ENCODE measurements at regions not wholly inside any gene's neighbourhood (a gene's known extent, or its start where the extent isn't known, plus 50 kb on each side); places are given as distances from the start of the nearest gene placed in this dataset.

GRCh38 chr2:23073671-23074070 is 311.3 kb upstream of the KLHL29 start:
- TF ChIP-seq CTCF (IDR thresholded peaks at IDR 0.05; ENCODE audit: insufficient read depth, low read length, poor library complexity, severe bottlenecking) (no peak), EZH2phosphoT487 (conservative IDR thresholded peaks at IDR 0.05; ENCODE audit: low read length) (no peak)
